HG03460 (cell line): ENCODE measurements at regions not wholly inside any gene's neighbourhood (a gene's known extent, or its start where the extent isn't known, plus 50 kb on each side); places are given as distances from the start of the nearest gene placed in this dataset.
"Not testable (repeated sequence)": the region's sequence is repeated elsewhere in the genome, so short reads cannot be mapped to it uniquely, and the experiment has no call there.

ENCODE experiments used
- ATAC-seq: cut with Tn5 transposase; IDR thresholded peaks from one replicate; pipeline ENCODE4 v1.9.1; 2021; ENCODE audit not compliant: unreplicated experiment

DNA sequence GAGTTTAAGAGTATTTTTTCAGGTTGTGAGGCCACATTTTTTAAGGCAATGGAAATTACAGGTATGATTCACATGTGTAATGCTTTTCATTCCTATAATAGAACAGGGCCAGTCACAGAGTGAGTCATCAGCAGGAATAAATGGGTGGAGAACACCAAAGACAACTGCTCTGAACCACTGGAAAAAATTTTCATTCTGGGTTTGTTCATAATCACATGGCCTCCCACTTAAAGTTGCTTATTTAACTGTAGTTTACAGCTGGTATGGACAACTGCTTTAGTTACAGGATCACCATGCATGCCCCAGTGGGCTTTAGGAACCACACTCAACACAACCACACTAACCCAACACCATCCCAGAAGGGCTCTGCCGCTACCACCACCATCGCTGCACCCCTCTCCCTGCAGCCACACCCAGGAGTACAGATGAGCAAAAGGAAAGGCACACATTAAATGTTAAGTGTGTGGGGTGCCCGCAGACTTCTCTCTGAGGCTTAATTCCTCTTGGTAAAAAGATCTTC is 107.0 kb upstream of the DST start:
- ATAC-seq = no peak

DNA sequence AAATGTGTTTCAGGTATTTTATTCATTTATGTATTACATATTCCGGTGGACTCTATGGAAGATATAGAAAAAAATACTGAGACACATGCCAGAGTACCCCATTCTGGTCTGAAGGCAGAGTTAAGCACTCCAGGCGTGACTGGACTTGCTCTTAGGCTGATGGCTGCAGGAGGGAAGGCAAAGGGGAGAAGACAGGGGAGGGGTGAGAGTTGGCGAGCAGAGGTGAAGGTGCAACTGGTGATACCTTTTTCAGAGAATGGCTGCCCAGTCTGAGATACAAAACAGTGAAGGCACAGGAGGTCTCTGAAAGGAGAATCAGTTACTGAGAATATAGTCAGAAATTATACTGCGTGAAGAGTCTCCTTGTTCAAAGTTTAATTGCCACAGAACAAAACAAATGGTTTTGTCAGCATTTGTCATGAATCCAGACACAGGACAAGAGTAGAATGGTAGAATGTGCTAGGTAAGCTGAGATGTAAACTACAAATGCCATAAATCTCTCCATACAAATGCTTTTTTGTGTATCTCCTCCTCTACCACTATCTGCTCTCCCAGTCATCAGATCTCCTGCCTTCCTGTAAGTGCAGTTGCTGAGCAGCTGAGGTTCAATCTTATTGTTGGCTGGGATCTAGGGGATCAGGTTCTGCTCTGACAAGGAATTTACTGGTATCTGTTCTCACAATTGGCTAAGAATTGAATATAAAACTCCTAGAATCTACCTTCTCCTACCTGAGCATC is 104.2 kb upstream of the DST start:
- no peak for ATAC-seq

DNA sequence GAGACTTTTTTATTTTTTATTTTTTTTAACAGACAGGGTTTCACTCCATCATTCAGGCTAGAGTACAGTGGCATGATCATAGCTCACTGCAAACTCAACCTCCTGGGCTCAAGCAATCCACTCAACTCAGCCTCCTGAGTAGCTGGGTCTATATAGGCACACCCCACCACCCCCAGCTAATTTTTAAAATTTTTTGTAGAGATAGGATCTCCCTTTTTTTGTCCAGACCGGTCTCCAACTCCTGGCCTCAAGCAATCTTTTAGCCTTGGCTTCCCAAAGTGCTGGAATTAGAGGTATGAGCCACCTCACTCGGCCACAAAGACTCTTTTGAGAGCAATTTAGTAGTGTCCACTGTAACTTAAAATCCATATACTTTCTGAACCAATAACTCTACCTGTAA is 103.3 kb upstream of the DST start:
- ATAC-seq = no peak

DNA sequence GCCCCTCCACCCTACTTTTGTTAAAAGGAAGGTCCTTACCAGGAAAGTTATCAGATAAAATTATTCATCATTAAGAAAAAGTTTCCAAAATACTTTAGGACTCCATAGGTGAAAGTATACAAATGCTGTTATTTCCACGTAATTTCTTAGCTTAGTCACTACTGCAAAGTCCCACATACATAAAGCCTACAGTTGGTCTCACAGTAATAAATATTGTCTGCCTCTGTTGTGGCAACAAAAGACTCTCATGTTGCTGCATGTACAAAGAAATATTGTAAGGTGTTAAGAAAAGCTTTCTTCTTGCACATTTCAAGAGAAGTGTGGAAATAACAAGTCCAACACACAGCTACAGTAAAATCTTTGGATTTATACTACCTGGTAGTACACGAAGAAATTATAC is 102.4 kb upstream of the DST start:
- no peak for ATAC-seq

DNA sequence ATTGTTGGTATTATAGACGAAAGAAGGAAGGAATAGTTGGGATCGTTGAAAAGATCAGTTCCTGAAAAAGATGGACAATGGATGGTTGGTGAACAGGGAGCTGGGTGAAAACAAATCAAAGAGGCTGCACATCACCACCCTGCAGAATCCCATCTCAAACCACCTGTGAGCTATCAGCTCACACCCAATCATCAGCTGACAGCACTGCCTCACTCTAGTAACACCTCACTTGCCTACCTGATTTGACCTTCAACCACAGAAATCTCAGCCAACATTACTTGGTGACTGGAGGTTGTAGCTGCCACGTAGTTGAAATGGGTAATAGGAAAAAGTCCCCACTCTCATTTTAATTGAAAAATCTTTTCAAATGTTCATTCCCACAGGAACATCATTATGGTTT is 101.8 kb upstream of the DST start:
- ATAC-seq = no peak

DNA sequence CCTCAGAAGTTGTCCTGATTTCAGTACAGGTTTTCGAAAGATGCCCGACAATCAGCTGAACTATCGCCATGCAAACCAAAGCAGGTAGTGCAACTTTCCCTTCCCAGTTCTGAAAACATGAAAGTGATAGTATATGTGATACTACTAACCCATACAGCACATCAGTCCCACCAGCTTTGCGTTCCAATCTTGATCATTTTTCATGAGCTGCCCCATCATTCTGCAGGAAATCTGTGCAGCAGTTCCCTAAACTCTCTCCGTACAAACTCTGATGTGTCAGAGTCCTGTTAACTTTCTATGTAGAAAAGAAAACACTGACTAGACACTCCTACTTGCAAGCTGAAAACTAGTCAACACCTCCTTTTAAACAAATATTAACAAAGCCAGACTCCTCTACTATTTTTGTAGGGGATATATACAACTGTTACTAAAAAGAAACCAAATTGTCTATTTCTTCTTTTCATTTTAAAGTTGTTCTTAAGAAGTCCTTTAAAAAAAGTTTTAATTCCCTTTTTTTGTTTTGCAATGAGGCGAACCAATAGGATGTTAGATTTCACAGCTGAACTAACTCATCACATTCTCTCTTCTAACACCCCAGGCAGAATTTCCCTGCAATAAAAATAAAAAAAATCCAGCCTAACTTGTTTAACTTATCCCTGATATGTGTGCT is 99.6 kb upstream of the DST start:
- peak; percentile 67 for ATAC-seq

DNA sequence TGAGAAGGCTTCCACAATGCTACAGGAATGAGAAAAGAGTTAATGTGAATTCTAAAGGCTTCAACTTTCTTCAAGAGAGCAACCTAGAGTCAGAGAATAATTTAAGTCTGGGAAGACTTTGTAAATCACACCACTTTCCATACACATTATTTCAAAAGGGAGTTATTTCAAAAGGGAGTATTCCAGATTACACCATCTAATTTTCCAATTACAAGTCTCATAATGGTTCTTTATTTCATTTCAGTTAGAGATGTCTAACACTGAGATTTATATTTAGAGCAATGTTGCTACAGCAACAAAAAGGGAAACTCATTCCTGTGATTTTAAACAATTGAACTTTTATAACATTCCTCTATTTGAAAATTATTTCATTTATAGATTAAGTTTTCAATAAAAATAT is 98.8 kb upstream of the DST start:
- no peak for ATAC-seq

DNA sequence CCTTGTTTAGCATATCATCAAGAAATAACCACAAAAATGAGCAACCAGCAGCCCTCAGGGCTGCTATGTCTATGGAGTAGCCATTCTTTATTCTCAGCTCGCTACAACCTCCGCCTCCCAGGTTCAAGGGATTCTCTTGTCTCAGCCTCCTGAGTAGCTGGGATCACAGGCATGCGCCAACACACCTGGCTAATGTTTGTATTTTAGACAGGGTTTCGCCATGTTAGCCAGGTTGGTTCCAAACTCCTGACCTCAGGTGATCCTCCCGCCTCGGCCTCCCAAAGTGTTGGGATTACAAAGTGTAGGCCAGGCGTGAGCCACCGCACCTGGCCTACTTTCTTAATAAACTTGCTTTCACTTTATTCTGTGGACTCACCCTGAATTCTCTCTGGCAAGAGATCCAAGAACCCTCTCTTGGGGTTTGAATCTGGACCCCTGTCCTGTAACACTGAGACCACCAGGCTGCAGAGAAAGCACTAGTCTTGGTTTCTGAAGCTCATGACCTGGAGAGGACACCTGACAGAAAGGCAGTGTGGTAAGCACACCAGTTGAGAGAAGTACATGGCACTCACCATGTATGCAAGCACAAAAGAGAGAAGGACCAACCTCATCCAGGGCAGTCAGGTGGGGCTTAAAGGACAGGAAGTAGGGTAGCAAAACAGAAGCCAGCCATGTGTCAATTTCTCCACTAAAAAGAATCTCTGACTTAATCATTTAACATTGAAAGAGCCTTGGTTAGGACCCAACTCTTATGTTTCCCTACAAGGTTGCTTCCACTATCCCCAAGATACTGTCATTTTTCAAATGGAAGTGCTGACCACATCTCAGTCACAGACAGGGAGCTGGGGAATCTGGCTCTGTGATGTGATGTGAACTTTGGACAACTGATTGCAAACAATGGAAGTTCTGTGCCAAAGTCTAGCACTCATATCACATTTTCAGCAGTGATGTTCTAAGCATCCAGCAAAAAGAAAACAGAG is 97.4 kb upstream of the DST start:
- no peak for ATAC-seq

DNA sequence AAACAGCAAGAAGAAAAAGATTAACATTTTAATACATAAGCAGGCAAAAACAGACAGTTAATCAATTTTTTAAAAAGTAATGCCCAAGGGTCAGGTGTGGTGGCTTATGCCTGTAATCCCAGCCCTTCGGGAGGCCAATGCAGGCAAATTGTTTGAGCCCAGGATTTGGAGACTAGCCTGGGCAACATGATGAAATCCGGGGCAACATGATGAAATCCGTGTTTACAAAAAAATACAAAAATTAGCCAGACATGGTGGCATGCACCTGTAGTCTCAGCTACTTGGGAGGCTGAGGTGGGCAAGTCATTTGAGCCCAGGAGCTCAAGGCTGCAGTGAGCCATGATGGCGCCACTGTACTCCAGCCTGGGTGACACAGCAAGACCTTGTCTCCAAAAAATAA is 94.1 kb upstream of the DST start:
- no peak for ATAC-seq

DNA sequence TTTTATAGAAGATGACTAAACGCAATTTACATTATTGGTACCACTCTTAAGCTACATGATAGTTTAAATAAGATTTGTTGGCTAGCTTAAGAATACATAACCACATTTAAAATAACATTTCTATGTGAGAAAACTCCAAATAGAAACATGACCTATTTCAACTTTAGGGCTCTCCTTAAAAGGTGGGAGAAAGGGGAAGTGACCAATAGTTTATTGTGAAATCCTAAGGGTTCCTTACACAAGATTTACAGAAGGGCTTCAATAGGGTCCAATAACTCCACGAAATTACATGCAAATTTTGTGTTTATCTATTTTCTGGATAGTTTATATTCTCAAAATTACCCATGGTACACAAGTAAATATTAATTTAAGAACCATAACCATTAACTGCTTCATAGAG is 91.6 kb upstream of the DST start:
- no peak for ATAC-seq

DNA sequence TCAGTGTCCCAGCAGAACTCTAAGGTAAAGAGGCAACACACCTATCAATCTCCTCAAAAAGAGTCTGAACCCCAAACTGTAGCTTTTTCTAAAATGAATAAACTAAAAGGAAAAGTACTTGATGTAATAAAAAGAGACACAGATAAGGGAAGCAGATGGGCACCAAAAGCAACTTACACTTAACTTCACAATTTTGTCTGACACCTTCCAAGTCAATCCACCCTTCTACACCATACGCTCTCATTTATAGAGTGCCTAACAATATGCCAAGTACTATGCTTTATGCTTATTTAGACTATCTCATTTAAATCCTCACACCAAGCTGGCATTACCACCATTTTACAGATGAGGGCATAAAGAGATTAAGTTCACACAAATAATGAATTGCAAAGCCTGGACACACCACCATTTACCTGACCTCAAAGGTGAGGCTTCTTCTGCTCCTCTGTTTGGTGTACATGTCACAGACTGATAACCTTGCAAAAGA is 90.6 kb upstream of the DST start:
- ATAC-seq = no peak

DNA sequence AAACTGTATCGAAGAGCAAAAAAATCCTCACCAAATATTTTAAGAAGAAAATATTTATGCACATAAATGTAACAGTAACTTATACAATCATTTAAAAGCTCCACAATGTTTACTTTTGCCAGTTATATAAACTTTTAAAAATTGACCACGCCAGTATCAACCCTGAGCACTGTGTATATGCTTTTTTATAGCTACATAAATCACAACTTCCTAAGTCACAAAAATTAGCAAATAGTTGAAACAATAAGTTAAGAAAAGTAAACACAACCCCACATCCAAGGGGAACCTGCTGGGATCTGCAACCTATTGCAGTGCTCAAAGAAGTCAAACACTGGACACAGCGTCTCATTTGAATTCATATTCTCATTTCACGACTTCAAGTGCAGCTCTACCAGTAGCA is 89.8 kb upstream of the DST start:
- ATAC-seq = no peak

DNA sequence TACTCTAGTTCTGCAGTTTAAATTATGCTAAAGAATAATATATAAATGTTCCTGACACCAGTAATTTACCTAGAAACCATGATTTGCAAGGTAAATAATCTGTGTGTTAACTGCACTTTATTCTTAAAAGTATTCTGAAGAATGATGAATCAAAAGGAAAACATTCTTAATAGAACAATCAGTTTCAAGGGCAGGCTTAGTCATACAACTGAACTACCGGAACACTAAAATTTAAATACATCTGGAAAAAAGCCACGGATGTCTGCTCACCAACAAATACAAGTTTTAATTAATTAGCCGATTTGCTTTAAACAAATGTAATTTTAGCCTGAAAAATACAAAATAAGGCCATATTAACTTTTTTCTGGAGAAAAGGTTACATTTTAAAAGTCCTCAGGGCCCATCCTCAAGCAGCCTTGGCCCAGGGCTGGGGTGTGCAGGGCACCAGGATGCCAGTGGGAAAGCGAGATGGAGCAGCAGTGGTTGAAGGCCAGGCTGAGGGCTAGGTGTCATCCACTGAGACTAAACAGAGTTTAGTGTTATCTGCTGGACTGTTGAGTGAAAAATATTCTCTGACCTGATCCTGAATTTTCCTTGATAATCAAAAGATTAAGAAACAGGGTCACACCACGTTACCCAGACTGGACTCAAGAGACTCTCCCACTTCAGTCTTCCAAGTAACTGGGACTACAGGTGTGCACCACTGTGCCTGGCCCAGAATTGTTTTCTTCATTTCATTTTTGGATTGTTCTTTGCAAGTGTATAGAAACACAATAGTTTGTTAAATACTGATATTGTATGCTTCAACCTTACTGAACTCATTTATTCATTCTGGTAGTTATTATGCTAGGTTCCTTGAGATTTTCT is 88.2 kb upstream of the DST start:
- no peak for ATAC-seq

DNA sequence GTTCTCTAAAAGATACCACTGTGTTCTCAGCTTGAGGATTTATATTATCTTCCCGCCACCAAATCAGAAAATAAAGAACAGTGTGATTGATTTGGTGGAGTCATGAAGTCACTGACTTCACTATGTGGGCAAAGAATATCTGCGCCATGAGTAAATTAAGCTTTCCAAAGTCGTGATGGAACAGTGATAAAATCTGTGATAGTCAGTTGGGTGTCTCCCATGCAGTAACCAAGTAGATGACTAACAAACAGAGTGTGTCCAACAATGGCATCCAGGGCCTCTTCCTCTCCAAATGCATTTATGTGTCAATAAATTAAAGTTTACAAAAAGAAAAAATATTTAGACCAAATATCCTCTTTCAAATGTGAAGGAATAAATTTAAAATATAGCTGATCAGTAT is 87.0 kb upstream of the DST start:
- no peak for ATAC-seq

DNA sequence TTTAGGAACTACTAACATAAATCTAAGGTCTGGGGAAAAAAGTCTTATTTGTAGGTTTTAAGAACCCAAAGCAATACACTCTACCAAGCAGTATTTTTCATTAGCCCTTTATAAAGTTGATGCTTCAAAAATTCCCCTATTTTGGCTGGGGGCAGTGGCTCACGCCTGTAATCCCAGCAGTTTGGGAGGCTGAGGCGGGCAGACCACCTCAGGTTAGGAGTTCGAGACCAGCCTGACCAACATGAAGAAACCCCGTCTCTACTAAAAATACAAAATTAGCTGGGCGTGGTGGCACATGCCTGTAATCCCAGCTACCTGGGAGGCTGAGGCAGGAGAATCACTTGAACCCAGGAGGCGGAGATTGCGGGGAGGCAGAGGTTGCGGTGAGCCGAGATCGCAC is 86.5 kb upstream of the DST start:
- not testable (repeated sequence) for ATAC-seq

DNA sequence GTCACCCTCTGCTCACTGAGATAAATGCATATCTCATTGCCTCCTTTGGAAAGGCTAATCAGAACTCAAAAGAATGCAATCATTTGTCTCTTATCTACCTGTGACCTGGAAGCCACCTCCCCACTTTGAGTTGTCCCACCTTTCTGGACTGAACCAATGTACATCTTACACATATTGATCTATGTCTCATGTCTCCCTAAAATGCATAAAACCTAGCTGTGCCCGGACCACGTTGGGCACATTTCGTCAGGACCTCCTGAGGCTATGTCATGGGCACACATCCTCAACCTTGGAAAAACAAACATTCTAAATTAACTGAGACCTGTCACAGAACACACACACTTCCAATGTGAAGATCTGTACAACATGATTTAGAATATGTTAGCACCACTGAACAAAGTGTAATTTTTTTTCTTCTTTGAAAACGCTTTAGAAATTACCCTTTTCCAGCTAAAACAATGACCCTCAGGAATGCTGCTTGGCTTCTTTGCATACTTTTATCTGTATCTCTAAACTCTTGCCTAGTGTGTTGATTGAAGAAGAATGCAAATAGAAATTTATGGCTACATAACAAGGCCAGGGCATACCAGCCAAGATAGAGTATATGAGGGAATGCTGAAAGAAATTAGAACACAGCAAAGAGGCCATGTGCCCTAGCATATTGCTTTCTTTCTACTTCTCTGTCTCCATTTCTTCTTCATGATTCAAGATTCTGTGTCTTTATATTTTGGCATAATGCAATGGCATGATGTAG is 84.6 kb upstream of the DST start:
- no peak for ATAC-seq

DNA sequence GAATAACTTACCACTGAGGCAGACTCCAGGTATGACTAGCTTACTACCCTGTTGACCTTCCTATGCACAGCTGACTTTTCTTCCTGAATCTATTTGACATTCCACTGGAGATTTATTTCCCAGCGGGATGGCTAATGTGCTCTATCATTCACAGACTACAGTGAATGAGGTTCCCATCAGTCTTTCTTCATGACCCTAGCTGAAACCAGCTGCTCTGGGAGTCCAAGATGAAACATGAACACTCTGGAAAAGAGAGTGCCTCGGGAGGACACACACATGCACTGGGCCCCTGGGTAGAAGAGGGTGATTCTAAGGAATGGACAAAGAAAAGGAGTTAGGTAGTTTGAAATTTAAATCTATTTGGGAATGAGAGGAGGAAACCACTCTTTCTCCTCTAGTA is 82.6 kb upstream of the DST start:
- ATAC-seq = no peak

DNA sequence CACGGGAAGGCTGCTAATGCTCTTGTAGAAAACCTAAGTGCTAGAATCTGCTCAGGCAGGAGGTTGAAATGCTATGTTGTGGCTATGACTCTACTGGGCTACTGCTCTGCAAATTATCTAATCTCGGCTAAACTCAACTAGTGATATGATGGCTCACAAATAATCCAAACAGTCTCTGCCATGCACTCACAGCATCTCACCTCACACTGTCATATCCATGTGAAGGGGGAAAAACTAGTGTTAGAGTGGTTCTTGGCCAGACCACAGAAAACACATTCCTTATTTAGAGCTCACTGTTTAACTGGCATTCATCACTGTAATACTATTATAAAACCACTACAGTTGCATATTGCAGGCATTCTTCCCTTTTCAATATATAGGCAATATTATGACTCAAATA is 81.8 kb upstream of the DST start:
- no peak for ATAC-seq

DNA sequence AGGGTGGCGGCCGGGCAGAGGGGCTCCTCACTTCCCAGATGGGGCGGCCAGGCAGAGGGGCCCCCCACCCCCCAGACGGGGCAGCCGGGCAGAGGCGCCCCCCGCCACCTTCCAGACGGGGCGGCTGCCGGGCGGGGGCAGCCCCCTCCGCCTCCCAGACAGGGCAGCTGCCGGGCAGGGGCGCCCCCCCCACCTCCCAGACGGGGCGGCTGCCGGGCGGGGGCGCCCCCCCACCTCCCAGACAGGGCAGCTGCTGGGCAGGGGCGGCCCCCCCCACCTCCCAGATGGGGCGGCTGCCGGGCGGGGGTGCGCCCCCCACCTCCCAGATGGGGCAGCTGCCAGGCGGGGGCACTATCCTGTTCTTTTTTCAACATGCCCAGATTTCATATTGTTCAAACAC is 78.2 kb upstream of the DST start:
- ATAC-seq = no peak

DNA sequence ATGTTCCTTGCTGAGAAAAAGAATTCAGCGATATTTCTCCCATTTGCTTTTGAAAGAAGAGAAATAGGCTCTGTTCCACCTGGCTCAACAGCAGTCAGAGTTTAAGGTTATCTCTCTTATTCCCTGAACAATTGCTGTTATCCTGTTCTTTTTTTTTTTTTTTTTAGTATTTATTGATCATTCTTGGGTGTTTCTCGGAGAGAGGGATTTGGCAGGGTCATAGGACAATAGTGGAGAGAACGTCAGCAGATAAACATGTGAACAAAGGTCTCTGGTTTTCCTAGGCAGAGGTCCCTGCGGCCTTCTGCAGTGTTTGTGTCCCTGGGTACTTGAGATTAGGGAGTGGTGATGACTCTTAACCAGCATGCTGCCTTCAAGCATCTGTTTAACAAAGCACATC is 77.5 kb upstream of the DST start:
- ATAC-seq = not testable (repeated sequence)
